GM18870 (cell line): ENCODE measurements at regions not wholly inside any gene's neighbourhood (a gene's known extent, or its start where the extent isn't known, plus 50 kb on each side); places are given as distances from the start of the nearest gene placed in this dataset.

Experiments used
- ATAC-seq: cut with Tn5 transposase; IDR thresholded peaks from one replicate; pipeline ENCODE4 v1.9.1; 2021; ENCODE audit warnings: moderate library complexity; ENCODE audit not compliant: unreplicated experiment

DNA sequence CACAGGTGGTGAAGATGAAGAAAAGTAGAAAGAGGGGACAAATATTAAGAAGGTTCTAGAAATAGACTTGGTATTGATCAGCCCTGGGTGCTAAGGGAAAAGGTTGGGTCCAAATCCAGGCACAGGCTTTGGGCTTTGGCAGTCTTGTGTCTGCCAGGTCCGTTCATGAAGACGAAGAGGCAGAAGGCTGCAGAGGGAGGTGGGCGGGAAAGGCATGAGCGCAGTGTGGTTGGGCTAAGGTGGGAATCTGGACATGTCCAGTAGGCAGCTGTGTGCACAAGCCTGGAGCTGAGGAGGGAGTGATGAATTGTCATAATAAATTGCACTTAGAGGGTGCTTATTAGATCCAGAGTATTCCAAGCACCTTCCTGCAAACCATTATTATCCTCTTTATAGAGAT lies 105.7 kb upstream of the TEX51 start:
- ATAC-seq = no peak

GRCh38 chr2:126793885-126794613 lies 104.6 kb upstream of the TEX51 start:
- ATAC-seq = no peak

DNA sequence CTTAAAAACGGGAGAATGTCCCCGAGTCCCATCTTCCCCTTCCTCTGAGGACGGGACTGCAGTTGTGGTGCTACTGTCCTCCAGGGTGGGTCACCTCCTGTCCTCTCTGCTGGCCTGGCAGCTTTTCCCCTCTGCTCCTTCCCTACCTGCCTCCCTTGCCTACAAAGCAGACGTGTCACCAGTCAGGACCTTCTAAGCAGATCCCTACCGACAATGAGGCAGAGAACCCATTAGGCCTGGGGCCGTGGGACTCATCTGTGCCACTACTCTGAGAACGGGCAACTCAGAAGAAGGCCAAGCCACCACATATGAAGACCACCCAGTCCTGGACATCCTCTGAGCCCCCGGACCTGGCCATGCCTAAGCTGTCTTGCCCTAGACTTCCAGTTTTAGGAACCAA lies 103.0 kb upstream of the TEX51 start:
- ATAC-seq = no peak

- no peak for ATAC-seq
Measured at GRCh38 chr2:126796931-126797621, 101.6 kb upstream of the TEX51 start.

GRCh38 chr2:126797622-126798275 lies 100.9 kb upstream of the TEX51 start:
- no peak for ATAC-seq

DNA sequence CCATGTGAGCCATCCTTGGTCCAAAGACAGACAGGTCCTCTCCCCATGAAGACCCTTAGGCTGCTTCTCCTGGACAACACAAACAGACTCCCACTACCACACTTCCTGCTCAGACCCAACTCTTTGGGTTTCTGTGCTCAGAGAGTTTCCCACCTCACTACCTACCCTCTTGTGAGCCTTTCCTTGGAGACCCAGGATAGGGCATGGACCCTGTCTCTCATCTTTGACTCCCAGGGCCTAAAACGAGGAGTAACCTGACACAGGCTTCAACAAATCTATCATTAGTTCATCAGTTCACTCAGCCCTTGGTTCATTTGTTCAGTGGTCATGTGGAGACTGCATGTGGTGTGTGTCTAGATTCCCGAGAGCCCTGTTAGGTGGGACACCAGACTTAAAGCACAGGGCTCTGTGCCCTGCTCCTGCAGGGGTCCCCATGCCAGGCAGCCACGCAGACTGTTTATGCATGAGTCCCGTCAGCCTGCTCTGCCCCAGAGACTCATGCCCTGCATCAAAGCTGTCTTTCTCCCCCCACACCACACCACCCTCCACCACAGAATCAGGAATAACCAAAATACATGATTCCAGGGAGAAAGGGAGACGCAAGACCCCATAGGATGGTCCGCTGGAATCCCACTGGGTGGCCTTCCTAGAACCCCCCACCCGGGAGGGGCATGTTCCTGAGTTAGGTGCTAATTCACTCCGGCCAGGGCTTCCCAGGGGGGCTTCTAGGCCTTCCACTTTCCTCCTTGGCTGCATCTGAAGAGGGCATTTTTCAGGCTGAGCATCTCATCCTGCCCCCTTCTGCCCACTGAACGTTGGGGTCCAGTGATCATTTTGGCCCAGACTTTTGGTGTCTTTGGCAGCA lies 100.2 kb upstream of the TEX51 start:
- ATAC-seq = no peak

GRCh38 chr2:126799301-126799700 lies 99.4 kb upstream of the TEX51 start:
- ATAC-seq = no peak

GRCh38 chr2:126801473-126801872 lies 97.2 kb upstream of the TEX51 start:
- no peak for ATAC-seq

GRCh38 chr2:126802316-126802715 lies 96.4 kb upstream of the TEX51 start:
- ATAC-seq = no peak

GRCh38 chr2:126802774-126803433 lies 95.8 kb upstream of the TEX51 start:
- ATAC-seq = no peak

GRCh38 chr2:126803434-126803775 lies 95.3 kb upstream of the TEX51 start:
- ATAC-seq = no peak

GRCh38 chr2:126804347-126804746 lies 94.3 kb upstream of the TEX51 start:
- ATAC-seq = no peak

GRCh38 chr2:126808929-126809328 lies 89.8 kb upstream of the TEX51 start:
- ATAC-seq = no peak

- no peak for ATAC-seq
Measured at GRCh38 chr2:126809340-126809739, 89.3 kb upstream of the TEX51 start.

GRCh38 chr2:126810001-126810400 lies 88.7 kb upstream of the TEX51 start:
- ATAC-seq = no peak

GRCh38 chr2:126811101-126811500 lies 87.6 kb upstream of the TEX51 start:
- ATAC-seq = no peak

- no peak for ATAC-seq
Measured at GRCh38 chr2:126817172-126817571, 81.5 kb upstream of the TEX51 start.

DNA sequence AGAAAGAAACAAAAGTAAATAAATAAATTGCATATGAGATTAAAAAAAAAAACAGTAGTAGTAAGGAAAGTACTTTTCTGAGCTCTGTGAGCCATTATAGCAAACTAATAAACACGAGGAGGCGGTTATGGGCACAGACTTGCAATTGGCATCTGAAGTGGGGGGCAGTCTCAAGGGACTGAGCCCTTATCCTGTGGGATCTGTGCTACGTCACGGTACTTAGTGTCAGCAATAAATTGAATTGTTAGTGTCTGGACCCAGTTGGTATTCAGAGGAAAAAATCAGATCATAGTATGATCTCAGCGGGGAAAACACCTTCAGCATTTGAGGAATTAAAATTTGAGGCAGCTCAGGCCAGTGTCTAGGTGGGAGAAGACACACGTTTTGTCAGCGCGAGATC lies 76.6 kb upstream of the TEX51 start:
- no peak for ATAC-seq

DNA sequence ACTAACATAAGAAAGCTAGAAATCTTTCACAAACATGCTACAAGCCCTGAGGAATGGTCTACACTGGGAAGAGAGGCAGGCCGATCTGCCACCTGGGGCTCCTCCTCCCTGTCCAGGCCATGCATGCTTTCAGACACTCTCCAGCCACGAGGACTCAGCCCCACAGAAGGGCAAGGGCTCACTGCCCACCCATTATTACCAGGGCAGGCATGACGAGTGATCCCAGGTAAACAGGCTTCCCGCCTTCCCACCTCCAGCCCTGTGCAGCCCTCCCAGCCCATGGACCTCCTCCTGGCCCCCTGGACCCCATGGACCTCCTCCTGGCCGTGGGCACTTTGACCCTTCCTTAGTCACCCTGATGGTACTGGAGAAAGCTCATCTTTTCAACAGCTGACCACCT lies 75.8 kb upstream of the TEX51 start:
- no peak for ATAC-seq

- ATAC-seq = no peak
Measured at GRCh38 chr2:126823951-126824350, 74.7 kb upstream of the TEX51 start.

GRCh38 chr2:126824663-126825062 lies 74.0 kb upstream of the TEX51 start:
- ATAC-seq = no peak
